ENCODE measurements at regions not wholly inside any gene's neighbourhood (a gene's known extent, or its start where the extent isn't known, plus 50 kb on each side); places are given as distances from the start of the nearest gene placed in this dataset.

- Histone ChIP-seq H3K36me3 (replicated peaks in 1 of 2; ENCODE audit: control insufficient read depth in 2 of 2, insufficient read depth in 2 of 2, low read length in 2 of 2) (no peaks in the 10 kb centered on the region), H3K4me3 (ENCODE audit: low read length in 2 of 2) (no peak overlapping the region), H3K4ac (ENCODE audit: low read length) (no peak overlapping the region), H3K9me3 (replicated peaks in 1 of 2; ENCODE audit: control insufficient read depth in 2 of 2, insufficient read depth in 1 of 2, low read depth in 1 of 2, low read length in 2 of 2) (peaks cover 3 to 13% of the 10 kb centered on the region in 2 donors), H4K8ac (ENCODE audit: low read depth, low read length) (no peak overlapping the region), H3K14ac (ENCODE audit: low read length) (no peak overlapping the region), H2AFZ (ENCODE audit: low read length) (peak overlapping the region; percentile 70), H2AK5ac (ENCODE audit: low read depth, low read length) (no peak overlapping the region), H3K23ac (ENCODE audit: low read depth, low read length, poor library complexity) (no peak overlapping the region), H3K27ac (replicated peaks; ENCODE audit: low read length) (no peak overlapping the region), H3K27me3 (ENCODE audit: control insufficient read depth in 3 of 3, insufficient read depth in 3 of 3, low read depth in 1 of 3, low read length in 3 of 3) (no peaks in the 10 kb centered on the region), H3K79me1 (ENCODE audit: low read depth, low read length) (no peaks in the 10 kb centered on the region), H2BK12ac (ENCODE audit: low read length) (no peak overlapping the region), H2BK15ac (ENCODE audit: low read length) (no peak overlapping the region), H3K4me1 (ENCODE audit: control insufficient read depth in 2 of 2, insufficient read depth in 1 of 2, low read depth in 1 of 2, low read length in 2 of 2) (no peaks in the 10 kb centered on the region), H3K18ac (ENCODE audit: low read length) (no peak overlapping the region), H2BK5ac (ENCODE audit: low read length) (no peak overlapping the region), H4K91ac (ENCODE audit: low read depth, low read length, poor library complexity) (no peak overlapping the region), H2BK120ac (ENCODE audit: low read depth, low read length) (no peak overlapping the region), H3K4me2 (ENCODE audit: insufficient read depth, low read length, poor library complexity, severe bottlenecking) (no peak overlapping the region), H3K9ac (ENCODE audit: low read depth, low read length, poor library complexity) (no peak overlapping the region)
- DNase-seq (ENCODE audit: low spot score) = no peak
- WGBS, 2 donors (ENCODE audit: extremely low coverage in 2 of 2, insufficient read length in 2 of 2, insufficient replicate concordance in 1 of 2) = no CpG with 5 or more reads among the region's 3 CpGs
These were observed 626.2 kb upstream of the CDH7 start for GRCh38 chr18:65124633-65125032.

- H3K27me3 ChIP-seq (ENCODE audit: control insufficient read depth in 3 of 3, insufficient read depth in 3 of 3, low read depth in 1 of 3, low read length in 3 of 3) = no peaks in the 10 kb centered on the region
- no peak overlapping the region for H3K9ac ChIP-seq (ENCODE audit: low read depth, low read length, poor library complexity)
- no peak overlapping the region for H2BK120ac ChIP-seq (ENCODE audit: low read depth, low read length)
- H3K4ac ChIP-seq (ENCODE audit: low read length) = no peak overlapping the region
- no peaks in the 10 kb centered on the region for H3K79me1 ChIP-seq (ENCODE audit: low read depth, low read length)
- no peak overlapping the region for H2BK15ac ChIP-seq (ENCODE audit: low read length)
- H3K23ac ChIP-seq (ENCODE audit: low read depth, low read length, poor library complexity) = no peak overlapping the region
- DNase-seq (ENCODE audit: low spot score) = no peak
- H3K27ac ChIP-seq (replicated peaks; ENCODE audit: low read length) = no peak overlapping the region
- H3K4me3 ChIP-seq (ENCODE audit: low read length in 2 of 2) = no peak overlapping the region
- no peak overlapping the region for H3K14ac ChIP-seq (ENCODE audit: low read length)
- no peak overlapping the region for H2BK12ac ChIP-seq (ENCODE audit: low read length)
- H3K18ac ChIP-seq (ENCODE audit: low read length) = no peak overlapping the region
- H3K4me2 ChIP-seq (ENCODE audit: insufficient read depth, low read length, poor library complexity, severe bottlenecking) = no peak overlapping the region
- H2AFZ ChIP-seq (ENCODE audit: low read length) = no peak overlapping the region
- no peaks in the 10 kb centered on the region for H3K9me3 ChIP-seq (replicated peaks in 1 of 2; ENCODE audit: control insufficient read depth in 2 of 2, insufficient read depth in 1 of 2, low read depth in 1 of 2, low read length in 2 of 2)
- H2BK5ac ChIP-seq (ENCODE audit: low read length) = no peak overlapping the region
- H4K8ac ChIP-seq (ENCODE audit: low read depth, low read length) = no peak overlapping the region
- H2AK5ac ChIP-seq (ENCODE audit: low read depth, low read length) = no peak overlapping the region
- H3K36me3 ChIP-seq (replicated peaks in 1 of 2; ENCODE audit: control insufficient read depth in 2 of 2, insufficient read depth in 2 of 2, low read length in 2 of 2) = no peaks in the 10 kb centered on the region
- no peak overlapping the region for H4K91ac ChIP-seq (ENCODE audit: low read depth, low read length, poor library complexity)
- H3K4me1 ChIP-seq (ENCODE audit: control insufficient read depth in 2 of 2, insufficient read depth in 1 of 2, low read depth in 1 of 2, low read length in 2 of 2) = no peaks in the 10 kb centered on the region
These were observed 646.9 kb upstream of the CDH7 start for GRCh38 chr18:65103864-65104263.

GRCh38 chr18:65093346-65093745 is 657.5 kb upstream of the CDH7 start:
- no peak overlapping the region for H2BK15ac ChIP-seq (ENCODE audit: low read length)
- no CpG with 5 or more reads among the region's 4 CpGs for WGBS, 2 donors (ENCODE audit: extremely low coverage in 2 of 2, insufficient read length in 2 of 2, insufficient replicate concordance in 1 of 2)
- H3K9me3 ChIP-seq (replicated peaks in 1 of 2; ENCODE audit: control insufficient read depth in 2 of 2, insufficient read depth in 1 of 2, low read depth in 1 of 2, low read length in 2 of 2) = no peaks in the 10 kb centered on the region
- no peak for DNase-seq (ENCODE audit: low spot score)
- H3K4me1 ChIP-seq (ENCODE audit: control insufficient read depth in 2 of 2, insufficient read depth in 1 of 2, low read depth in 1 of 2, low read length in 2 of 2) = no peaks in the 10 kb centered on the region
- no peak overlapping the region for H3K4me3 ChIP-seq (ENCODE audit: low read length in 2 of 2)
- no peak overlapping the region for H3K14ac ChIP-seq (ENCODE audit: low read length)
- H3K79me1 ChIP-seq (ENCODE audit: low read depth, low read length) = no peaks in the 10 kb centered on the region
- no peak overlapping the region for H2BK12ac ChIP-seq (ENCODE audit: low read length)
- H3K27me3 ChIP-seq (ENCODE audit: control insufficient read depth in 3 of 3, insufficient read depth in 3 of 3, low read depth in 1 of 3, low read length in 3 of 3) = no peaks in the 10 kb centered on the region
- H3K36me3 ChIP-seq (replicated peaks in 1 of 2; ENCODE audit: control insufficient read depth in 2 of 2, insufficient read depth in 2 of 2, low read length in 2 of 2) = no peaks in the 10 kb centered on the region
- H3K23ac ChIP-seq (ENCODE audit: low read depth, low read length, poor library complexity) = no peak overlapping the region
- H3K9ac ChIP-seq (ENCODE audit: low read depth, low read length, poor library complexity) = no peak overlapping the region
- no peak overlapping the region for H2BK120ac ChIP-seq (ENCODE audit: low read depth, low read length)
- H3K27ac ChIP-seq (replicated peaks; ENCODE audit: low read length) = no peak overlapping the region
- H2AK5ac ChIP-seq (ENCODE audit: low read depth, low read length) = no peak overlapping the region
- H4K91ac ChIP-seq (ENCODE audit: low read depth, low read length, poor library complexity) = no peak overlapping the region
- H3K18ac ChIP-seq (ENCODE audit: low read length) = no peak overlapping the region
- no peak overlapping the region for H2BK5ac ChIP-seq (ENCODE audit: low read length)
- no peak overlapping the region for H3K4me2 ChIP-seq (ENCODE audit: insufficient read depth, low read length, poor library complexity, severe bottlenecking)
- no peak overlapping the region for H2AFZ ChIP-seq (ENCODE audit: low read length)
- H4K8ac ChIP-seq (ENCODE audit: low read depth, low read length) = no peak overlapping the region
- H3K4ac ChIP-seq (ENCODE audit: low read length) = no peak overlapping the region

GRCh38 chr18:65091744-65092329 is 659.0 kb upstream of the CDH7 start:
- Histone ChIP-seq H3K4me3 (ENCODE audit: low read length in 2 of 2) (no peak overlapping the region), H4K8ac (ENCODE audit: low read depth, low read length) (no peak overlapping the region), H3K4me2 (ENCODE audit: insufficient read depth, low read length, poor library complexity, severe bottlenecking) (no peak overlapping the region), H3K9ac (ENCODE audit: low read depth, low read length, poor library complexity) (no peak overlapping the region), H2AFZ (ENCODE audit: low read length) (no peak overlapping the region), H2BK15ac (ENCODE audit: low read length) (no peak overlapping the region), H3K36me3 (replicated peaks in 1 of 2; ENCODE audit: control insufficient read depth in 2 of 2, insufficient read depth in 2 of 2, low read length in 2 of 2) (no peaks in the 10 kb centered on the region), H3K4ac (ENCODE audit: low read length) (no peak overlapping the region), H2AK5ac (ENCODE audit: low read depth, low read length) (no peak overlapping the region), H2BK12ac (ENCODE audit: low read length) (no peak overlapping the region), H3K14ac (ENCODE audit: low read length) (no peak overlapping the region), H3K27ac (replicated peaks; ENCODE audit: low read length) (no peak overlapping the region), H2BK5ac (ENCODE audit: low read length) (no peak overlapping the region), H3K9me3 (replicated peaks in 1 of 2; ENCODE audit: control insufficient read depth in 2 of 2, insufficient read depth in 1 of 2, low read depth in 1 of 2, low read length in 2 of 2) (no peaks in the 10 kb centered on the region), H2BK120ac (ENCODE audit: low read depth, low read length) (no peak overlapping the region), H3K79me1 (ENCODE audit: low read depth, low read length) (no peaks in the 10 kb centered on the region), H3K23ac (ENCODE audit: low read depth, low read length, poor library complexity) (no peak overlapping the region), H3K27me3 (ENCODE audit: control insufficient read depth in 3 of 3, insufficient read depth in 3 of 3, low read depth in 1 of 3, low read length in 3 of 3) (no peaks in the 10 kb centered on the region), H4K91ac (ENCODE audit: low read depth, low read length, poor library complexity) (no peak overlapping the region), H3K4me1 (ENCODE audit: control insufficient read depth in 2 of 2, insufficient read depth in 1 of 2, low read depth in 1 of 2, low read length in 2 of 2) (no peaks in the 10 kb centered on the region), H3K18ac (ENCODE audit: low read length) (no peak overlapping the region)
- peak; percentile 24 for DNase-seq (ENCODE audit: low spot score)
- no CpG with 5 or more reads among the region's 4 CpGs for WGBS, 2 donors (ENCODE audit: extremely low coverage in 2 of 2, insufficient read length in 2 of 2, insufficient replicate concordance in 1 of 2)
